GM19025 (cell line): ENCODE measurements at regions not wholly inside any gene's neighbourhood (a gene's known extent, or its start where the extent isn't known, plus 50 kb on each side); places are given as distances from the start of the nearest gene placed in this dataset.

Experiments
- ATAC-seq: cut with Tn5 transposase; IDR thresholded peaks from one replicate; pipeline ENCODE4 v1.9.1; 2021; ENCODE audit warnings: mild to moderate bottlenecking, low read depth, moderate library complexity; ENCODE audit not compliant: unreplicated experiment

DNA sequence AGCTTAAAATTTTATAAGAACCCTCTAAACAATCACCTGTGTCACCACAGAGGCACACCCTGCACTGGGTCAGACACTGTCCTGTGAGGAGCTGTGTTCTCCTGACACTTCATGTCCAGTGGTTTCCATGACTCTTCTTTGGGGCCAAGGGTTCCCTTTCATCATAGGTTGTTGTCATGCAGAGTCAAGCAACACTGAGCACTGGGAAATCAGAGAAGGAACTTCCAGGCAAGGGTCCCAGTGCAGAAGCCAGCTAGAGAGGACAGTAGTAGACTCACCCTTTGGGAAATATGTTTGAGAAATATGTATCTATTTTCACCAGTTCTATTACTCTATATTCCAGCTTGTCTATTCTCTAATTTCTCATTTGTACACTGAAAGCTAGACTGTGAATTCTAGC, 56.4 kb upstream of the PRSS58 start:
- ATAC-seq: no peak

DNA sequence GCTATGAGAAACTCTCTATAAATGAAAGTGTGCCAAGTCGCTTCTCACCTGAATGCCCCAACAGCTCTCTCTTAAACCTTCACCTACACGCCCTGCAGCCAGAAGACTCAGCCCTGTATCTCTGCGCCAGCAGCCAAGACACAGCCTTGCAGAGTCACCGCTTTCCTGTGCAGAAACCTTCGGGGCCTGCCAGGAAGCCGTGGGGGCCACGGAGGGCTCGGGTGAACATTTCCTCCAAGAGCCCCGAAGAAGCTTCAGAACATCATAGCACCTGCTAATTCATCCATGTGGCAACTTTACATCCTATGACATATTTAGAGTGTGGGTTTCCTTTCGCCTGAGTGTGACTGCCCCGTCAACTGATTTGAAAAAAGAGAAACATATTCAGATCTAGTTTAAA, 55.7 kb upstream of the PRSS58 start:
- no peak for ATAC-seq

GRCh38 chr7:142311876-142312275, 54.0 kb upstream of the PRSS58 start:
- no peak for ATAC-seq

GRCh38 chr7:142308918-142309317, 51.1 kb upstream of the PRSS58 start:
- no peak for ATAC-seq

DNA sequence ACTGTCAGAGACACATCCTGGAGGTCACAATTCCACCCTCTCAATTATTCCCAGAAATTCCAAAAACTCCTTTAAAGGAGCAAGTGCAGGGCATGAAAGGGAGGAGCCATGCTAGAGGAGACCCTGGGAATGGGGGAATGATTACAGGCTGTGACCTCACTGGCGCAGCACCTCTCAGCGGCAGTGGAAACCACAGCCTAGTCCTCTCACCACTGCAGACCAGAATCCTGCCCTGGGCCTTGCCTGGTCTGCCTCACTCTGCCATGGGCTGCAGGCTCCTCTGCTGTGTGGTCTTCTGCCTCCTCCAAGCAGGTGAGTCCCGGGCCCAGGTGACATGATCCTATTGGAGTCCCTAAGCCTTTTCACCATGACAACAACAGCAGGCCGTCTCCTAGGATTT, 50.5 kb upstream of the PRSS58 start:
- no peak for ATAC-seq
